ENCODE measurements at regions not wholly inside any gene's neighbourhood (a gene's known extent, or its start where the extent isn't known, plus 50 kb on each side); places are given as distances from the start of the nearest gene placed in this dataset.
A peak's percentile ranks its signal among the peaks of the same experiment; 100 is the strongest.

GRCh38 chr12:105899589-105899988, 239.2 kb downstream of the NUAK1 start:
- no peak for TF ChIP-seq CTCF (IDR thresholded peaks at IDR 0.05; ENCODE audit: insufficient read depth, low read length)
- DNase-seq (ENCODE audit: low read depth), result no peak
- H3K4me3 ChIP-seq (ENCODE audit: low read depth, low read length), result no peak overlapping the region

GRCh38 chr12:105906561-105906960, 232.2 kb downstream of the NUAK1 start:
- DNase-seq (ENCODE audit: low read depth), result peak; percentile 35
- TF ChIP-seq CTCF (IDR thresholded peaks at IDR 0.05; ENCODE audit: insufficient read depth, low read length), result no peak
- H3K4me3 ChIP-seq (ENCODE audit: low read depth, low read length), result no peak overlapping the region

DNA sequence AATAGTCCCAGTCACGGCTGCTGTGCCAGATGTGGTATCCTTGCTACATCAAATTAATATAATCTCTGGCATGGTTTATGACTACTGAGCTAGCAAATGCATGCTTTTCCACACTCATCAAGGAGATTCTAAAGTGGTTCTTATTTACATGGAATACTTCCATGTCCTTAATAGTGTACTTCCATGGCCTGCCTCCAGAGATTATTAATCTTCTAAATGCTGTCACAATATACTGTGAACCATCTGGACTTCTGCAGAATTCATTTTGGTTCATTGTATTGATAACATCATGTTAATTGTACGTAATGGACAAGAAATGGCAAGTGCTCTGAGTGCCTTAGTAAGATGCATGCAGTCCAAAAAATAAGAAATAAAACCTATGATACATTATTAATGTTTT, 230.8 kb downstream of the NUAK1 start:
- no peak overlapping the region for H3K4me3 ChIP-seq (ENCODE audit: low read depth, low read length)
- no peak for TF ChIP-seq CTCF (IDR thresholded peaks at IDR 0.05; ENCODE audit: insufficient read depth, low read length)
- DNase-seq (ENCODE audit: low read depth), result no peak

GRCh38 chr12:105910030-105910429, 228.7 kb downstream of the NUAK1 start:
- no peak for DNase-seq (ENCODE audit: low read depth)
- no peak overlapping the region for H3K4me3 ChIP-seq (ENCODE audit: low read depth, low read length)
- TF ChIP-seq CTCF (IDR thresholded peaks at IDR 0.05; ENCODE audit: insufficient read depth, low read length), result no peak

GRCh38 chr12:105911966-105912365, 226.8 kb downstream of the NUAK1 start:
- TF ChIP-seq CTCF (IDR thresholded peaks at IDR 0.05; ENCODE audit: insufficient read depth, low read length), result no peak
- no peak for DNase-seq (ENCODE audit: low read depth)
- H3K4me3 ChIP-seq (ENCODE audit: low read depth, low read length), result no peak overlapping the region

DNA sequence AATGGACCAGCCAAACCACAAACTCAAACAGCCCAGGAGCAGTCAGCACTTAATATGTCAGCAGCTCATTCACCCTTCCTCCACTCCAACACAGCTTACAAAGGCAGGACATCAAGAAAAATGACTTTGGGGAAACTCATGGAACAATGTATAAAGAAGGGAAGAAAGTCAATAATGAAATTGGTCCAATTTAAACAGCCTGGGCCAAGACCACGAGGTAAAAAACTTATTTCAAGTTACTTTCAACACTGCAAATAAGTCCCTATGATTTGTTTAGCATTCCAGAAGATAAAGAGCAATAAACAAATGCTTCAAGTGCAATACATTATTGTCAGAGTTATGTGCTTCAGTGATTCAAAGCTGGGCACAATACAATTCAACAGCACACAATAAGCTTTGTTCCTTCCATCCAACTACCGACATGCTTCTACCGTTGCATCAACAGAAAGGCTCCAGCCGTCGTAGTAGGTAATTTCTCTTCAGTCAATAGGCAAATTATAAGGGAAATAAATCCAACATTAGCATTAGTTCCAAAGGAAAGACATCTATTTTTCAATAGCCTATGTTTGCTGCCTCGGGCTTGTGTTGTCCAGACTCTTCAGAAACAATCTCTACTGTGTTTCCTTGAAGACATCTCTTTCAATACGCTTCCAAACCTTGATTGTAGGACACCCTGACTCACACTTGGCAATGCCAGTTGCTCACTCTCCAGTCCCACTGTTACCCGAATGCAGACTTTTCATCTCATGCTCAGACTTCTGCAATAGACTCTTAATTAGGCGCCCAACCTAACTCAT, 225.7 kb downstream of the NUAK1 start:
- H3K4me3 ChIP-seq (ENCODE audit: low read depth, low read length), result no peak overlapping the region
- DNase-seq (ENCODE audit: low read depth), result no peak
- TF ChIP-seq CTCF (IDR thresholded peaks at IDR 0.05; ENCODE audit: insufficient read depth, low read length), result no peak

All from fibroblast of the aortic adventitia (primary cell).